ENCODE measurements at regions not wholly inside any gene's neighbourhood (a gene's known extent, or its start where the extent isn't known, plus 50 kb on each side); places are given as distances from the start of the nearest gene placed in this dataset.

DNA sequence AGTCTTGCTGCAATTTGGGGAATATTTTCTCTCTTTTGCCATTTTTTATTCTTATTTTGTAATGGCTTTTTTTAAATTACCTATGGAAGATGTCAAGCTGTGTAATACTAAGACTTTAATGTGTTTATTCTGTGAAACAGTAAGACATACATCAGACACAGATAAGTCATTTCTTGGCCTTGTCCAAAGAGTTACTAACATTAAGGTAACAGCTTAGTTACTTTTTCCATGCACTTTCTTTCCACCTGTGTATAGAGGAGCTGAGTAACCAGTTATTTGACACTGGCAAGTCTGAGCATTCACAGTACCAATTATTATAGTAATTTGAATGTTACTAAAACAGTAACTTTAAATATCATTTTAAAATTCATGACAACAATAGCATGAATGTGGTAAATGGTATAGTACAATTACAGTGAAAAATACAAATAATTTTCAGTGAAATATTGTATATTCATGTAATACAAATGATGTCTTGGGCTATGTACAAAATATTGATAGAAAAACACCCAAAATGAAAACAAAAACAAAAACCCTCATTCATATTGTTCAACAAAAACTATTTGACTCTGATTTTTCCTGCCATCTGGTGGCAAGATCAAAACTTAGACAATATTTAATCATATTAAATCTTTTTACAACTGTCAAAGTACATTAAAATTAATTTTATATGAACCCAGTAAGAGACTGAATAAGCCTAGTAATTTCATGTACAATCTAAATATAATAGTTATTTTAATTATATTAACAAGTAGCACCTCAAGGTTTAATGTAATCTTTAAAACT, 259.8 kb upstream of the SEMA3A start:
- no peaks in the 10 kb centered on the region for H3K27me3 ChIP-seq (ENCODE audit: insufficient read depth)
- DNase-seq (ENCODE audit: low spot score): no peak
- H3K27ac ChIP-seq (ENCODE audit: low read depth): no peak overlapping the region
- H3K4me3 Mint-ChIP-seq: no peak overlapping the region
- no peaks in the 10 kb centered on the region for H3K27me3 Mint-ChIP-seq (ENCODE audit: insufficient read depth, low read depth, poor library complexity)
- no peaks in the 10 kb centered on the region for H3F3A ChIP-seq (replicated peaks; ENCODE audit: low read depth)
- no peak overlapping the region for H3K4me3 ChIP-seq
- H3K27ac Mint-ChIP-seq: no peak overlapping the region
- no peak for TF ChIP-seq JUNB (IDR thresholded peaks at IDR 0.05; ENCODE audit: unreplicated experiment)
- TF ChIP-seq, protein P1, sequence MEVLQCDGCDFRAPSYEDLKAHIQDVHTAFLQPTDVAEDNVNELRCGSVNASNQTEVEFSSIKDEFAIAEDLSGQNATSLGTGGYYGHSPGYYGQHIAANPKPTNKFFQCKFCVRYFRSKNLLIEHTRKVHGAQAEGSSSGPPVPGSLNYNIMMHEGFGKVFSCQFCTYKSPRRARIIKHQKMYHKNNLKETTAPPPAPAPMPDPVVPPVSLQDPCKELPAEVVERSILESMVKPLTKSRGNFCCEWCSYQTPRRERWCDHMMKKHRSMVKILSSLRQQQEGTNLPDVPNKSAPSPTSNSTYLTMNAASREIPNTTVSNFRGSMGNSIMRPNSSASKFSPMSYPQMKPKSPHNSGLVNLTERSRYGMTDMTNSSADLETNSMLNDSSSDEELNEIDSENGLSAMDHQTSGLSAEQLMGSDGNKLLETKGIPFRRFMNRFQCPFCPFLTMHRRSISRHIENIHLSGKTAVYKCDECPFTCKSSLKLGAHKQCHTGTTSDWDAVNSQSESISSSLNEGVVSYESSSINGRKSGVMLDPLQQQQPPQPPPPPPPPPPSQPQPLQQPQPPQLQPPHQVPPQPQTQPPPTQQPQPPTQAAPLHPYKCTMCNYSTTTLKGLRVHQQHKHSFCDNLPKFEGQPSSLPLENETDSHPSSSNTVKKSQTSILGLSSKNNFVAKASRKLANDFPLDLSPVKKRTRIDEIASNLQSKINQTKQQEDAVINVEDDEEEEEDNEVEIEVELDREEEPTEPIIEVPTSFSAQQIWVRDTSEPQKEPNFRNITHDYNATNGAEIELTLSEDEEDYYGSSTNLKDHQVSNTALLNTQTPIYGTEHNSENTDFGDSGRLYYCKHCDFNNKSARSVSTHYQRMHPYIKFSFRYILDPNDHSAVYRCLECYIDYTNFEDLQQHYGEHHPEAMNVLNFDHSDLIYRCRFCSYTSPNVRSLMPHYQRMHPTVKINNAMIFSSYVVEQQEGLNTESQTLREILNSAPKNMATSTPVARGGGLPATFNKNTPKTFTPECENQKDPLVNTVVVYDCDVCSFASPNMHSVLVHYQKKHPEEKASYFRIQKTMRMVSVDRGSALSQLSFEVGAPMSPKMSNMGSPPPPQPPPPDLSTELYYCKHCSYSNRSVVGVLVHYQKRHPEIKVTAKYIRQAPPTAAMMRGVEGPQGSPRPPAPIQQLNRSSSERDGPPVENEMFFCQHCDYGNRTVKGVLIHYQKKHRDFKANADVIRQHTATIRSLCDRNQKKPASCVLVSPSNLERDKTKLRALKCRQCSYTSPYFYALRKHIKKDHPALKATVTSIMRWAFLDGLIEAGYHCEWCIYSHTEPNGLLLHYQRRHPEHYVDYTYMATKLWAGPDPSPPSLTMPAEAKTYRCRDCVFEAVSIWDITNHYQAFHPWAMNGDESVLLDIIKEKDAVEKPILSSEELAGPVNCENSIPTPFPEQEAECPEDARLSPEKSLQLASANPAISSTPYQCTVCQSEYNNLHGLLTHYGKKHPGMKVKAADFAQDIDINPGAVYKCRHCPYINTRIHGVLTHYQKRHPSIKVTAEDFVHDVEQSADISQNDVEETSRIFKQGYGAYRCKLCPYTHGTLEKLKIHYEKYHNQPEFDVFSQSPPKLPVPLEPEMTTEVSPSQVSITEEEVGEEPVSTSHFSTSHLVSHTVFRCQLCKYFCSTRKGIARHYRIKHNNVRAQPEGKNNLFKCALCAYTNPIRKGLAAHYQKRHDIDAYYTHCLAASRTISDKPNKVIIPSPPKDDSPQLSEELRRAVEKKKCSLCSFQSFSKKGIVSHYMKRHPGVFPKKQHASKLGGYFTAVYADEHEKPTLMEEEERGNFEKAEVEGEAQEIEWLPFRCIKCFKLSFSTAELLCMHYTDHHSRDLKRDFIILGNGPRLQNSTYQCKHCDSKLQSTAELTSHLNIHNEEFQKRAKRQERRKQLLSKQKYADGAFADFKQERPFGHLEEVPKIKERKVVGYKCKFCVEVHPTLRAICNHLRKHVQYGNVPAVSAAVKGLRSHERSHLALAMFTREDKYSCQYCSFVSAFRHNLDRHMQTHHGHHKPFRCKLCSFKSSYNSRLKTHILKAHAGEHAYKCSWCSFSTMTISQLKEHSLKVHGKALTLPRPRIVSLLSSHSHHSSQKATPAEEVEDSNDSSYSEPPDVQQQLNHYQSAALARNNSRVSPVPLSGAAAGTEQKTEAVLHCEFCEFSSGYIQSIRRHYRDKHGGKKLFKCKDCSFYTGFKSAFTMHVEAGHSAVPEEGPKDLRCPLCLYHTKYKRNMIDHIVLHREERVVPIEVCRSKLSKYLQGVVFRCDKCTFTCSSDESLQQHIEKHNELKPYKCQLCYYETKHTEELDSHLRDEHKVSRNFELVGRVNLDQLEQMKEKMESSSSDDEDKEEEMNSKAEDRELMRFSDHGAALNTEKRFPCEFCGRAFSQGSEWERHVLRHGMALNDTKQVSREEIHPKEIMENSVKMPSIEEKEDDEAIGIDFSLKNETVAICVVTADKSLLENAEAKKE (CRISPR knock-in tag; IDR thresholded peaks at IDR 0.05): no peak
- H3K4me2 ChIP-seq: no peak overlapping the region
- ATAC-seq: no peak
- no peaks in the 10 kb centered on the region; the same call in 1 of the 2 replicates for H3K9me2 ChIP-seq (ENCODE audit: insufficient read depth)
- H3K4me1 Mint-ChIP-seq: peaks cover 5% of the 10 kb centered on the region; the same call in 2 of the 3 replicates
- no peaks in the 10 kb centered on the region for H3K4me1 ChIP-seq (ENCODE audit: insufficient read depth)
- no peaks in the 10 kb centered on the region for H4K20me1 ChIP-seq (replicated peaks; ENCODE audit: insufficient read depth)
- H3K9me3 Mint-ChIP-seq: no peaks in the 10 kb centered on the region
- H2AFZ ChIP-seq: no peak overlapping the region
- H3K79me2 ChIP-seq (replicated peaks; ENCODE audit: insufficient read depth): no peaks in the 10 kb centered on the region
- H3K36me3 Mint-ChIP-seq (ENCODE audit: low read depth): no peaks in the 10 kb centered on the region
- H3K36me3 ChIP-seq (ENCODE audit: insufficient read depth): no peaks in the 10 kb centered on the region

DNA sequence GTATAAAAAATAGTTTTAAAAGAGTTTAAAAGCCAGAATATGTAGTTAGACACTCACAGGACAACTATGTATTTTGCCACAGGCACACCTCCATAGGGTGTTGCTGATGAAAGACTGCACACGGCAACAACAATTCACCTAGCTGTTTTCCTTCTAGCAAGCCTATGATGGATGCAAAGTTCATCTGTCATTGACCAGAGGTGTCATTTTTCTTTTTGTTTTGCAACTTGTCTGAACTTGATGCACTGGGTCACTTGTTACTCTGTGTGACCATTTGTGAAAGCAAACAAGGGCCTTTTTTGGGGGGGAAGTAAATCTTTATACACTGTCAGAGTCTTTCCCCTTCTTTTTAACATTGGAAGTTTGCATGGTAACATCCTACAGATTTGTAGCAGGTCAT, 258.0 kb upstream of the SEMA3A start:
- Histone ChIP-seq H2AFZ (no peak overlapping the region), H3K27me3 (ENCODE audit: insufficient read depth) (no peaks in the 10 kb centered on the region), H3K79me2 (replicated peaks; ENCODE audit: insufficient read depth) (no peaks in the 10 kb centered on the region), H3K9me2 (ENCODE audit: insufficient read depth) (no peaks in the 10 kb centered on the region; the same call in 1 of the 2 replicates), H3K4me1 (ENCODE audit: insufficient read depth) (no peaks in the 10 kb centered on the region), H3K27ac (ENCODE audit: low read depth) (no peak overlapping the region), H3K4me2 (no peak overlapping the region), H3F3A (replicated peaks; ENCODE audit: low read depth) (no peaks in the 10 kb centered on the region), H3K4me3 (no peak overlapping the region), H4K20me1 (replicated peaks; ENCODE audit: insufficient read depth) (no peaks in the 10 kb centered on the region), H3K36me3 (ENCODE audit: insufficient read depth) (no peaks in the 10 kb centered on the region)
- no peaks in the 10 kb centered on the region for H3K27me3 Mint-ChIP-seq (ENCODE audit: insufficient read depth, low read depth, poor library complexity)
- no peaks in the 10 kb centered on the region for H3K36me3 Mint-ChIP-seq (ENCODE audit: low read depth)
- peaks cover 5% of the 10 kb centered on the region; the same call in 2 of the 3 replicates for H3K4me1 Mint-ChIP-seq
- DNase-seq (ENCODE audit: low spot score): no peak
- H3K27ac Mint-ChIP-seq: no peak overlapping the region
- ATAC-seq: no peak
- H3K4me3 Mint-ChIP-seq: no peak overlapping the region
- H3K9me3 Mint-ChIP-seq: no peaks in the 10 kb centered on the region
- TF ChIP-seq EZH2phosphoT487 (IDR thresholded peaks at IDR 0.05; ENCODE audit: unreplicated experiment) (no peak), NANOG (IDR thresholded peaks at IDR 0.05; ENCODE audit: borderline replicate concordance) (no peak), EZH2 (IDR thresholded peaks at IDR 0.05; ENCODE audit: low read depth, unreplicated experiment) (no peak), ZNF114 (CRISPR knock-in tag; IDR thresholded peaks at IDR 0.05) (no peak)
- TF ChIP-seq, protein P2, sequence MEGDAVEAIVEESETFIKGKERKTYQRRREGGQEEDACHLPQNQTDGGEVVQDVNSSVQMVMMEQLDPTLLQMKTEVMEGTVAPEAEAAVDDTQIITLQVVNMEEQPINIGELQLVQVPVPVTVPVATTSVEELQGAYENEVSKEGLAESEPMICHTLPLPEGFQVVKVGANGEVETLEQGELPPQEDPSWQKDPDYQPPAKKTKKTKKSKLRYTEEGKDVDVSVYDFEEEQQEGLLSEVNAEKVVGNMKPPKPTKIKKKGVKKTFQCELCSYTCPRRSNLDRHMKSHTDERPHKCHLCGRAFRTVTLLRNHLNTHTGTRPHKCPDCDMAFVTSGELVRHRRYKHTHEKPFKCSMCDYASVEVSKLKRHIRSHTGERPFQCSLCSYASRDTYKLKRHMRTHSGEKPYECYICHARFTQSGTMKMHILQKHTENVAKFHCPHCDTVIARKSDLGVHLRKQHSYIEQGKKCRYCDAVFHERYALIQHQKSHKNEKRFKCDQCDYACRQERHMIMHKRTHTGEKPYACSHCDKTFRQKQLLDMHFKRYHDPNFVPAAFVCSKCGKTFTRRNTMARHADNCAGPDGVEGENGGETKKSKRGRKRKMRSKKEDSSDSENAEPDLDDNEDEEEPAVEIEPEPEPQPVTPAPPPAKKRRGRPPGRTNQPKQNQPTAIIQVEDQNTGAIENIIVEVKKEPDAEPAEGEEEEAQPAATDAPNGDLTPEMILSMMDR (conservative IDR thresholded peaks at IDR 0.05; ENCODE audit: low read depth in 2 of 2): no peak
- TF ChIP-seq, protein P3, sequence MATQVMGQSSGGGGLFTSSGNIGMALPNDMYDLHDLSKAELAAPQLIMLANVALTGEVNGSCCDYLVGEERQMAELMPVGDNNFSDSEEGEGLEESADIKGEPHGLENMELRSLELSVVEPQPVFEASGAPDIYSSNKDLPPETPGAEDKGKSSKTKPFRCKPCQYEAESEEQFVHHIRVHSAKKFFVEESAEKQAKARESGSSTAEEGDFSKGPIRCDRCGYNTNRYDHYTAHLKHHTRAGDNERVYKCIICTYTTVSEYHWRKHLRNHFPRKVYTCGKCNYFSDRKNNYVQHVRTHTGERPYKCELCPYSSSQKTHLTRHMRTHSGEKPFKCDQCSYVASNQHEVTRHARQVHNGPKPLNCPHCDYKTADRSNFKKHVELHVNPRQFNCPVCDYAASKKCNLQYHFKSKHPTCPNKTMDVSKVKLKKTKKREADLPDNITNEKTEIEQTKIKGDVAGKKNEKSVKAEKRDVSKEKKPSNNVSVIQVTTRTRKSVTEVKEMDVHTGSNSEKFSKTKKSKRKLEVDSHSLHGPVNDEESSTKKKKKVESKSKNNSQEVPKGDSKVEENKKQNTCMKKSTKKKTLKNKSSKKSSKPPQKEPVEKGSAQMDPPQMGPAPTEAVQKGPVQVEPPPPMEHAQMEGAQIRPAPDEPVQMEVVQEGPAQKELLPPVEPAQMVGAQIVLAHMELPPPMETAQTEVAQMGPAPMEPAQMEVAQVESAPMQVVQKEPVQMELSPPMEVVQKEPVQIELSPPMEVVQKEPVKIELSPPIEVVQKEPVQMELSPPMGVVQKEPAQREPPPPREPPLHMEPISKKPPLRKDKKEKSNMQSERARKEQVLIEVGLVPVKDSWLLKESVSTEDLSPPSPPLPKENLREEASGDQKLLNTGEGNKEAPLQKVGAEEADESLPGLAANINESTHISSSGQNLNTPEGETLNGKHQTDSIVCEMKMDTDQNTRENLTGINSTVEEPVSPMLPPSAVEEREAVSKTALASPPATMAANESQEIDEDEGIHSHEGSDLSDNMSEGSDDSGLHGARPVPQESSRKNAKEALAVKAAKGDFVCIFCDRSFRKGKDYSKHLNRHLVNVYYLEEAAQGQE (IDR thresholded peaks at IDR 0.05; ENCODE audit: unreplicated experiment): no peak

Measured in GM23338 (cell line).